Panc1 (cell line): ENCODE measurements at regions not wholly inside any gene's neighbourhood (a gene's known extent, or its start where the extent isn't known, plus 50 kb on each side); places are given as distances from the start of the nearest gene placed in this dataset.

ENCODE experiments used
- POLR2AphosphoS5 ChIP-seq: IDR thresholded peaks from 2 replicates; pipeline ENCODE4 v1.6.1; 2012; ENCODE audit warnings: mild to moderate bottlenecking, low read depth, low read length, moderate library complexity
- SIN3A ChIP-seq: IDR thresholded peaks from 2 replicates; pipeline ENCODE4 v1.6.1; 2012; ENCODE audit warnings: low read depth, mild to moderate bottlenecking, low read length, moderate library complexity, borderline replicate concordance; ENCODE audit not compliant: insufficient read depth
- TF ChIP-seq, protein P1 (sequence below): fragments of 450-650 bp; IDR thresholded peaks from 2 replicates; pipeline ENCODE4 v1.5.1; 2017; ENCODE audit warnings: mild to moderate bottlenecking

DNA sequence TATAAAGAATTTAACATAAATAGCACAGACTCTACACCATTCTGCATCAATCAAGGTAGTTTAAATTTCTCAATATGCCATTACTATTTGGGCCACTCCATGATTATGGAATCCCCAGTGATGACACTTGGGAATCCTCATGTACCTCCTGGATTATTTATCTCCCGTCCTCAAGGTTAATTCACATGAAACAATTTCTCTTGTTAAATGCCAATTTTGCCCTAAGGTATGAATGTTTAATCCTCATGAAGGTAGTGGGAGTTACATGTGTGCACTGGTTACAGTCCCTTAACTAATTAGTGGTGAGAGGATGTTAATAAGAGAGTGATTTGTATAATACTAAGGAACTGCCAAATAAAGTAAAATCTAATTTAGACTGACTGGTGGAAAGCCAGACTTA, 372.3 kb upstream of the MDFIC2 start:
- TF ChIP-seq, protein P1, sequence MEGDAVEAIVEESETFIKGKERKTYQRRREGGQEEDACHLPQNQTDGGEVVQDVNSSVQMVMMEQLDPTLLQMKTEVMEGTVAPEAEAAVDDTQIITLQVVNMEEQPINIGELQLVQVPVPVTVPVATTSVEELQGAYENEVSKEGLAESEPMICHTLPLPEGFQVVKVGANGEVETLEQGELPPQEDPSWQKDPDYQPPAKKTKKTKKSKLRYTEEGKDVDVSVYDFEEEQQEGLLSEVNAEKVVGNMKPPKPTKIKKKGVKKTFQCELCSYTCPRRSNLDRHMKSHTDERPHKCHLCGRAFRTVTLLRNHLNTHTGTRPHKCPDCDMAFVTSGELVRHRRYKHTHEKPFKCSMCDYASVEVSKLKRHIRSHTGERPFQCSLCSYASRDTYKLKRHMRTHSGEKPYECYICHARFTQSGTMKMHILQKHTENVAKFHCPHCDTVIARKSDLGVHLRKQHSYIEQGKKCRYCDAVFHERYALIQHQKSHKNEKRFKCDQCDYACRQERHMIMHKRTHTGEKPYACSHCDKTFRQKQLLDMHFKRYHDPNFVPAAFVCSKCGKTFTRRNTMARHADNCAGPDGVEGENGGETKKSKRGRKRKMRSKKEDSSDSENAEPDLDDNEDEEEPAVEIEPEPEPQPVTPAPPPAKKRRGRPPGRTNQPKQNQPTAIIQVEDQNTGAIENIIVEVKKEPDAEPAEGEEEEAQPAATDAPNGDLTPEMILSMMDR: no peak
- TF ChIP-seq SIN3A: no peak
- no peak for TF ChIP-seq POLR2AphosphoS5
